ENCODE measurements at regions not wholly inside any gene's neighbourhood (a gene's known extent, or its start where the extent isn't known, plus 50 kb on each side); places are given as distances from the start of the nearest gene placed in this dataset.

DNA sequence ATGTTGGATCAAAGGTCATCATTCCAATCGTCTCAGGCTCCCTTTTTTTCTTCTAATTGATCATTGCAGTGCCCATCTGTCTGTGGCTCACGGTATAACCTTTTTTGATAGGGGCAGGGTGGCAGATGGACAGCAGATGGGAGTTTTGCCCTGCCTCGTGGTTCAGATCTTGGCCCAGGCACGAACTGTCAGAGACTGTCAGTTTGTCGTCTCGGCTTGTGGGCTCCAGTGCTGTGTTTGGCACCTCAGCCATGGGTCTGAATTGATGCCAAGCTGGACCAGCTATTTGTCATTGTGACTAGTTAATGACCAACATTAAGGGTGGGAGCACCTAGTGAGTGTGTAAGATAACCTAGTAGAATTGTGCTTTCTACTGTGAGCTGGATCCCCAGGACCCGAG is 197.6 kb downstream of the PRL start:
- TF ChIP-seq, protein P1, sequence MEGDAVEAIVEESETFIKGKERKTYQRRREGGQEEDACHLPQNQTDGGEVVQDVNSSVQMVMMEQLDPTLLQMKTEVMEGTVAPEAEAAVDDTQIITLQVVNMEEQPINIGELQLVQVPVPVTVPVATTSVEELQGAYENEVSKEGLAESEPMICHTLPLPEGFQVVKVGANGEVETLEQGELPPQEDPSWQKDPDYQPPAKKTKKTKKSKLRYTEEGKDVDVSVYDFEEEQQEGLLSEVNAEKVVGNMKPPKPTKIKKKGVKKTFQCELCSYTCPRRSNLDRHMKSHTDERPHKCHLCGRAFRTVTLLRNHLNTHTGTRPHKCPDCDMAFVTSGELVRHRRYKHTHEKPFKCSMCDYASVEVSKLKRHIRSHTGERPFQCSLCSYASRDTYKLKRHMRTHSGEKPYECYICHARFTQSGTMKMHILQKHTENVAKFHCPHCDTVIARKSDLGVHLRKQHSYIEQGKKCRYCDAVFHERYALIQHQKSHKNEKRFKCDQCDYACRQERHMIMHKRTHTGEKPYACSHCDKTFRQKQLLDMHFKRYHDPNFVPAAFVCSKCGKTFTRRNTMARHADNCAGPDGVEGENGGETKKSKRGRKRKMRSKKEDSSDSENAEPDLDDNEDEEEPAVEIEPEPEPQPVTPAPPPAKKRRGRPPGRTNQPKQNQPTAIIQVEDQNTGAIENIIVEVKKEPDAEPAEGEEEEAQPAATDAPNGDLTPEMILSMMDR (IDR thresholded peaks at IDR 0.05) = no peak
- TF ChIP-seq POLR2A (IDR thresholded peaks at IDR 0.05) = no peak
